Chondrocyte (in vitro differentiated cells): ENCODE measurements at regions not wholly inside any gene's neighbourhood (a gene's known extent, or its start where the extent isn't known, plus 50 kb on each side); places are given as distances from the start of the nearest gene placed in this dataset.

ENCODE experiments used
- DNase-seq: peaks from one replicate; pipeline ENCODE4 v3.0.0; 2021; ENCODE audit warnings: mixed read lengths, low spot score
- H3K27ac Mint-ChIP-seq: one replicate; pipeline ENCODE4 v1.8.0; 2021; ENCODE audit warnings: mild to moderate bottlenecking, moderate library complexity, mixed read lengths; ENCODE audit not compliant: unreplicated experiment
- H3K27me3 Mint-ChIP-seq: 2 replicates; pipeline ENCODE4 v1.8.0; 2021; ENCODE audit warnings: low read depth, mixed read lengths
- H3K36me3 Mint-ChIP-seq: 2 replicates; pipeline ENCODE4 v1.8.0; 2021; ENCODE audit warnings: low read depth, mixed read lengths
- H3K4me1 Mint-ChIP-seq: 2 replicates; pipeline ENCODE4 v1.8.0; 2021; ENCODE audit warnings: low read depth, mild to moderate bottlenecking, mixed read lengths
- H3K4me3 Mint-ChIP-seq: one replicate; pipeline ENCODE4 v1.8.0; 2021; ENCODE audit warnings: mild to moderate bottlenecking, moderate library complexity, mixed read lengths; ENCODE audit not compliant: unreplicated experiment
- H3K9me3 Mint-ChIP-seq: 2 replicates; pipeline ENCODE4 v1.8.0; 2021; ENCODE audit warnings: low read depth, mixed read lengths
- CTCF ChIP-seq: fragments of 200-600 bp; sonication (generic); IDR thresholded peaks from 2 replicates; pipeline ENCODE4 v1.5.0; 2021; ENCODE audit warnings: antibody characterized with exemption, mild to moderate bottlenecking, moderate library complexity

GRCh38 chr15:47565949-47566348 lies 151.4 kb upstream of the SEMA6D start:
- Mint-ChIP-seq H3K9me3 (peaks cover 4% of the 10 kb centered on the region), H3K36me3 (no peaks in the 10 kb centered on the region), H3K27me3 (no peaks in the 10 kb centered on the region), H3K4me3 (no peak overlapping the region), H3K4me1 (peaks cover 6% of the 10 kb centered on the region), H3K27ac (no peak overlapping the region)
- no peak for TF ChIP-seq CTCF
- DNase-seq, result no peak

- no peak for DNase-seq
- no peaks in the 10 kb centered on the region for H3K36me3 Mint-ChIP-seq
- no peak for TF ChIP-seq CTCF
- H3K4me3 Mint-ChIP-seq, result no peak overlapping the region
- peaks cover 12% of the 10 kb centered on the region for H3K4me1 Mint-ChIP-seq
- no peak overlapping the region for H3K27ac Mint-ChIP-seq
- H3K9me3 Mint-ChIP-seq, result no peaks in the 10 kb centered on the region
- H3K27me3 Mint-ChIP-seq, result no peaks in the 10 kb centered on the region
These were observed 150.7 kb upstream of the SEMA6D start for GRCh38 chr15:47566610-47567009.

GRCh38 chr15:47568030-47568429 lies 149.3 kb upstream of the SEMA6D start:
- Mint-ChIP-seq H3K27me3 (no peaks in the 10 kb centered on the region), H3K27ac (no peak overlapping the region), H3K4me3 (no peak overlapping the region), H3K9me3 (no peaks in the 10 kb centered on the region), H3K4me1 (peaks cover 12% of the 10 kb centered on the region), H3K36me3 (no peaks in the 10 kb centered on the region)
- TF ChIP-seq CTCF, result no peak
- DNase-seq, result no peak

- DNase-seq, result no peak
- H3K27me3 Mint-ChIP-seq, result no peaks in the 10 kb centered on the region
- H3K9me3 Mint-ChIP-seq, result no peaks in the 10 kb centered on the region
- H3K4me3 Mint-ChIP-seq, result no peak overlapping the region
- no peaks in the 10 kb centered on the region for H3K36me3 Mint-ChIP-seq
- TF ChIP-seq CTCF, result no peak
- peaks cover 17% of the 10 kb centered on the region for H3K4me1 Mint-ChIP-seq
- no peak overlapping the region for H3K27ac Mint-ChIP-seq
These were observed 147.3 kb upstream of the SEMA6D start for GRCh38 chr15:47570044-47570443.

GRCh38 chr15:47570451-47570850 lies 146.9 kb upstream of the SEMA6D start:
- no peaks in the 10 kb centered on the region for H3K36me3 Mint-ChIP-seq
- H3K9me3 Mint-ChIP-seq, result no peaks in the 10 kb centered on the region
- H3K27me3 Mint-ChIP-seq, result no peaks in the 10 kb centered on the region
- no peak for TF ChIP-seq CTCF
- H3K4me1 Mint-ChIP-seq, result peaks cover 20% of the 10 kb centered on the region
- no peak for DNase-seq
- no peak overlapping the region for H3K4me3 Mint-ChIP-seq
- H3K27ac Mint-ChIP-seq, result no peak overlapping the region
